Right ventricle myocardium inferior (tissue), 1 donor: ENCODE measurements at regions not wholly inside any gene's neighbourhood (a gene's known extent, or its start where the extent isn't known, plus 50 kb on each side); places are given as distances from the start of the nearest gene placed in this dataset.

Experiments used
- ATAC-seq: fragments of 200-7000 bp; cut with Tn5 transposase; one replicate; pipeline ENCODE4 v1.9.1; 2020; ENCODE audit warnings: mild to moderate bottlenecking, moderate library complexity
- DNase-seq: peaks from one replicate; pipeline ENCODE4 v3.0.0; 2021; ENCODE audit errors: missing footprints
- intact Hi-C: fragments of 100-400 bp; cut with DNase I; formaldehyde crosslinking; loops from one replicate; pipeline ENCODE4 v1.11.0; 2022
- donor health status: DM: no; HTN: yes; CAD: no; lungs with severe emphysema.

DNA sequence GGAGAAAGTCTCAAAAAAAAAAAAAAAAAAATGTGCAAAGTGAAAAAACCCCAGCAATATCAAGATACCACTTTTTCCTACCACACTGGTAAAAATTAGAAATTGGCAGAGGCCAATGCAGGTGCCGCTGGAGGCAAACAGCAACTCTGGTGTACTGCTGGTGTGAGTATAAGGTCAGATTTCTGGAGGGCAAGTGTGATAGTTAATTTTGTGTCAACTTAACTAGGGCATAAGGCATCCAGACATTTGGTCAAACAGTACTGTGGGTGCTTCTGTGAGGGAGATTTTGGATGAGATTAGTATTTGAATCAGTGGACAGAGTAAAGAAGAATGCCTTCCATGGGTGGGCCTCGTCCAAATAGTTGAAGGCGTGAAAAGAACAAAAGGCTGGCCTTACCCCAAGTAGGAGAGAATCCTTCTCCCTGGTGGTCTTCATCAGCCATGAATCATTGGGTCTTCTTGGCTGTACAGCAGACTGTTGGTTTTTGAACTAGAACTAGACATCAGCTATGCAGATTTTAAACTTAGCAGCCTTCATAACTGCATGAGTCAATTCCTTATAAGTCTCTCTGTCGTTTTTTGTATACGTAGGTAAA, 52.8 kb upstream of the FHL2 start:
- no peak for ATAC-seq
- no peak for DNase-seq
- intact Hi-C loops, result no loop called here

DNA sequence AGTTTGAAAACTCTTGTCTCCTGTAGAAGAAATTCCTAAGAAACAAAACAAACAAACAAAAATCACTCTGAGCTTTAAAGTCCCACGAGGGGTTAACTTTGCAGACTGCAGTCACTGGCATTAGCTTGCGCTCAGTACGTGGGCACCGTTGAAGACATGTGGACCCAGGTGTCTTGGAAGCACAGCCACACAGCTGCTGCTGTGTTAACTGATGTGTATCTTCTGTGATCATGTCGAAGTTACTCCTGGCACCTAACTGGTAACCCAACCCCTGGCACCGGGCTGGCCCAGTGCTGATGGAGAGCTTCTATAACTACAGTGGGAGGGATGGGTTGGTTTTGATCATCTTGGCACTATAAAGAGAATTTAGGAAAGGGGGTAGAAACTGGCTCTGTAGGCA, 51.6 kb upstream of the FHL2 start:
- DNase-seq (no peak), ATAC-seq (no peak)
- intact Hi-C loops, result no loop called here

DNA sequence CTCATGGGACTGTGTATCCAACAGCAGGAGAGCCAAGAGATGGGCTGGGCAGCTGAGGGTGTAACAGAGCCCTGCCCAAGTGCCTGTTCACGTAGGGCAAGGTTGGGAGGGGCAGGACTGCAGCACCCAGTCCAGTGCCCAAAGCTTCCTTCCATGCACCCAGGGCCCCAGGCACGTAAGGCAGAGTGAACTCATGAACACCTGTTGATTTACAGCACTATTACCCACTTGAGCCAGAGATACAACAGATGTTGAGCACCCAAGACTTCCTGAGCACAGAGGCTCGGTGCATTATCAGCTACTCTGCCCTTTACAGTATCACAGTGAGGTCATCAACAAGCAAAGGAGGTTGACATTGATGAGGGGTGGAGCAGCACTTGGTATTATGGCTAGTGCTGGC, 50.2 kb upstream of the FHL2 start:
- DNase-seq (no peak), ATAC-seq (peak; percentile 34)
- intact Hi-C loops, result no loop called here
